ENCODE measurements at regions not wholly inside any gene's neighbourhood (a gene's known extent, or its start where the extent isn't known, plus 50 kb on each side); places are given as distances from the start of the nearest gene placed in this dataset.

DNA sequence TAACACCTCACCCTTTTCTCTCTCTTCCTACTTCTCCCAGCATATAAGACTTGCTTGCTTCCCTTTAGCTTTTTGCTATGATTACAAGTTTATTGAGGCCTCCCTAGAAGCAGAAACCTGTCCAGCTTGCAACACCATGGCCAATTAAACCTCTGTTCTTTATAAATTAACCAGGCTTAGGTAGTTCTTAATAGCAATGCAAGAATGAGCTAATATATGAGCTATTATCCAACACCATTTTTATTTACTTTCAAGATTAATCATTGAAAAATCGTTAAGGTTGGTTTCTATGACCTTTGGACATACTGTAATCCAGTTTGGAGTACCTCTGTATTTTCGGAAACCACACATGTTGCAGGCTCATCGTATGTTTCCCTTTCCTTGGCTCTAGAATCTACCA is 643.1 kb downstream of the ZPLD1 start:
- in situ Hi-C loops (cut with MboI), result no loop called here
- Histone ChIP-seq H3K4me1 (ENCODE audit: control insufficient read depth, insufficient read depth, low read length) (no peaks in the 10 kb centered on the region), H3K4me3 (no peak overlapping the region), H3K9me3 (replicated peaks; ENCODE audit: control insufficient read depth, insufficient read depth, low read length) (no peaks in the 10 kb centered on the region), H3K9ac (ENCODE audit: control insufficient read depth, insufficient read depth, low read length) (no peak overlapping the region), H3K27ac (ENCODE audit: control insufficient read depth, insufficient read depth) (no peak overlapping the region), H3K4me2 (ENCODE audit: control insufficient read depth, insufficient read depth) (no peak overlapping the region), H4K20me1 (ENCODE audit: control insufficient read depth, insufficient read depth) (no peaks in the 10 kb centered on the region), H3K36me3 (ENCODE audit: control insufficient read depth in 2 of 2, insufficient read depth in 2 of 2, low read length in 1 of 2) (no peaks in the 10 kb centered on the region), H3K27me3 (replicated peaks in 1 of 2; ENCODE audit: control insufficient read depth in 2 of 2, insufficient read depth in 2 of 2, low read length in 1 of 2) (no peaks in the 10 kb centered on the region), H3K79me2 (ENCODE audit: control insufficient read depth, insufficient read depth, low read length) (no peaks in the 10 kb centered on the region), H2AFZ (ENCODE audit: control insufficient read depth, low read depth, low read length) (no peak overlapping the region)
- RAD21 ChIA-PET (ENCODE audit: unreplicated experiment), result no interaction called here
- intact Hi-C loops (cut with micrococcal nuclease; ENCODE audit: unreplicated experiment), result no loop called here
- no peak for ATAC-seq
- POLR2A ChIA-PET, result no interaction called here
- SMC1A ChIA-PET (ENCODE audit: uncharacterized antibody, unreplicated experiment), result no interaction called here
- CTCF ChIA-PET, result no interaction called here
- TF ChIP-seq SMAD5 (IDR thresholded peaks at IDR 0.05; ENCODE audit: low read depth) (no peak), KAT2A (conservative IDR thresholded peaks at IDR 0.05; ENCODE audit: control insufficient read depth, low read depth, low read length) (no peak)
- TF ChIP-seq, protein P1, sequence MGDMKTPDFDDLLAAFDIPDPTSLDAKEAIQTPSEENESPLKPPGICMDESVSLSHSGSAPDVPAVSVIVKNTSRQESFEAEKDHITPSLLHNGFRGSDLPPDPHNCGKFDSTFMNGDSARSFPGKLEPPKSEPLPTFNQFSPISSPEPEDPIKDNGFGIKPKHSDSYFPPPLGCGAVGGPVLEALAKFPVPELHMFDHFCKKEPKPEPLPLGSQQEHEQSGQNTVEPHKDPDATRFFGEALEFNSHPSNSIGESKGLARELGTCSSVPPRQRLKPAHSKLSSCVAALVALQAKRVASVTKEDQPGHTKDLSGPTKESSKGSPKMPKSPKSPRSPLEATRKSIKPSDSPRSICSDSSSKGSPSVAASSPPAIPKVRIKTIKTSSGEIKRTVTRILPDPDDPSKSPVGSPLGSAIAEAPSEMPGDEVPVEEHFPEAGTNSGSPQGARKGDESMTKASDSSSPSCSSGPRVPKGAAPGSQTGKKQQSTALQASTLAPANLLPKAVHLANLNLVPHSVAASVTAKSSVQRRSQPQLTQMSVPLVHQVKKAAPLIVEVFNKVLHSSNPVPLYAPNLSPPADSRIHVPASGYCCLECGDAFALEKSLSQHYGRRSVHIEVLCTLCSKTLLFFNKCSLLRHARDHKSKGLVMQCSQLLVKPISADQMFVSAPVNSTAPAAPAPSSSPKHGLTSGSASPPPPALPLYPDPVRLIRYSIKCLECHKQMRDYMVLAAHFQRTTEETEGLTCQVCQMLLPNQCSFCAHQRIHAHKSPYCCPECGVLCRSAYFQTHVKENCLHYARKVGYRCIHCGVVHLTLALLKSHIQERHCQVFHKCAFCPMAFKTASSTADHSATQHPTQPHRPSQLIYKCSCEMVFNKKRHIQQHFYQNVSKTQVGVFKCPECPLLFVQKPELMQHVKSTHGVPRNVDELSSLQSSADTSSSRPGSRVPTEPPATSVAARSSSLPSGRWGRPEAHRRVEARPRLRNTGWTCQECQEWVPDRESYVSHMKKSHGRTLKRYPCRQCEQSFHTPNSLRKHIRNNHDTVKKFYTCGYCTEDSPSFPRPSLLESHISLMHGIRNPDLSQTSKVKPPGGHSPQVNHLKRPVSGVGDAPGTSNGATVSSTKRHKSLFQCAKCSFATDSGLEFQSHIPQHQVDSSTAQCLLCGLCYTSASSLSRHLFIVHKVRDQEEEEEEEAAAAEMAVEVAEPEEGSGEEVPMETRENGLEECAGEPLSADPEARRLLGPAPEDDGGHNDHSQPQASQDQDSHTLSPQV (IDR thresholded peaks at IDR 0.05), result no peak
- WGBS (ENCODE audit: insufficient coverage, insufficient replicate concordance, low lambda C conversion rate, missing lambda C conversion rate), result 18% methylated on average over 3 of the region's 3 CpGs
- no TSS peak for BruUV-seq (replicated peaks)
- DNase-seq (ENCODE audit: low read depth, low spot score), result no peak
- no peak for FAIRE-seq

DNA sequence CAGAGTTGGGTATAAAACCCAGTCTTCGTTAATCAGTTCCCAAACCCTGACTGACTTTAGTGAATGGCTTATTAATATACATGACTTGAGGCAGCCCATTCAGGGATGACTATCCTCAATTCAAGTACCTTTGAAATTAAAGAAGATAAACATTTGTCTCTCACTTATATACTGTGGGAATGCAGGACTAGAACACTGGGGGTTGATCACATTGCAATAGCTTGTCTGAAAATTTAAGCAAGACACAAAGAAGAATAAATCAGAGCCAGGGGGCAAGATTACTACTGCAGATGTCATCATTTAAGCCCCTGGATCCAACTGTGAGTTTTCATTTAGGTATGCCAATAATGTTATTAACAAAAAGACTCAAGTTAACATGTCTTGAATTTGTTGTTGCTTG is 647.7 kb downstream of the ZPLD1 start:
- in situ Hi-C loops (cut with MboI), result no loop called here
- no peak overlapping the region for H2AFZ ChIP-seq (ENCODE audit: control insufficient read depth, low read depth, low read length)
- ChIA-PET CTCF (no interaction called here), POLR2A (no interaction called here), RAD21 (ENCODE audit: unreplicated experiment) (no interaction called here), SMC1A (ENCODE audit: uncharacterized antibody, unreplicated experiment) (no interaction called here)
- H3K27me3 ChIP-seq (replicated peaks in 1 of 2; ENCODE audit: control insufficient read depth in 2 of 2, insufficient read depth in 2 of 2, low read length in 1 of 2), result no peaks in the 10 kb centered on the region
- no peaks in the 10 kb centered on the region for H3K36me3 ChIP-seq (ENCODE audit: control insufficient read depth in 2 of 2, insufficient read depth in 2 of 2, low read length in 1 of 2)
- no peak for DNase-seq (ENCODE audit: low read depth, low spot score)
- no peak overlapping the region for H3K4me2 ChIP-seq (ENCODE audit: control insufficient read depth, insufficient read depth)
- 10% methylated on average over 1 of the region's 1 CpG for WGBS (ENCODE audit: insufficient coverage, insufficient replicate concordance, low lambda C conversion rate, missing lambda C conversion rate)
- H3K79me2 ChIP-seq (ENCODE audit: control insufficient read depth, insufficient read depth, low read length), result no peaks in the 10 kb centered on the region
- no peaks in the 10 kb centered on the region for H3K9me3 ChIP-seq (replicated peaks; ENCODE audit: control insufficient read depth, insufficient read depth, low read length)
- no peak for FAIRE-seq
- intact Hi-C loops (cut with micrococcal nuclease; ENCODE audit: unreplicated experiment), result no loop called here
- no peaks in the 10 kb centered on the region for H4K20me1 ChIP-seq (ENCODE audit: control insufficient read depth, insufficient read depth)
- no peaks in the 10 kb centered on the region for H3K4me1 ChIP-seq (ENCODE audit: control insufficient read depth, insufficient read depth, low read length)
- no peak for ATAC-seq
- no TSS peak for BruUV-seq (replicated peaks)
- H3K9ac ChIP-seq (ENCODE audit: control insufficient read depth, insufficient read depth, low read length), result no peak overlapping the region
- H3K27ac ChIP-seq (ENCODE audit: control insufficient read depth, insufficient read depth), result no peak overlapping the region
- H3K4me3 ChIP-seq, result no peak overlapping the region
- TF ChIP-seq, protein P2, sequence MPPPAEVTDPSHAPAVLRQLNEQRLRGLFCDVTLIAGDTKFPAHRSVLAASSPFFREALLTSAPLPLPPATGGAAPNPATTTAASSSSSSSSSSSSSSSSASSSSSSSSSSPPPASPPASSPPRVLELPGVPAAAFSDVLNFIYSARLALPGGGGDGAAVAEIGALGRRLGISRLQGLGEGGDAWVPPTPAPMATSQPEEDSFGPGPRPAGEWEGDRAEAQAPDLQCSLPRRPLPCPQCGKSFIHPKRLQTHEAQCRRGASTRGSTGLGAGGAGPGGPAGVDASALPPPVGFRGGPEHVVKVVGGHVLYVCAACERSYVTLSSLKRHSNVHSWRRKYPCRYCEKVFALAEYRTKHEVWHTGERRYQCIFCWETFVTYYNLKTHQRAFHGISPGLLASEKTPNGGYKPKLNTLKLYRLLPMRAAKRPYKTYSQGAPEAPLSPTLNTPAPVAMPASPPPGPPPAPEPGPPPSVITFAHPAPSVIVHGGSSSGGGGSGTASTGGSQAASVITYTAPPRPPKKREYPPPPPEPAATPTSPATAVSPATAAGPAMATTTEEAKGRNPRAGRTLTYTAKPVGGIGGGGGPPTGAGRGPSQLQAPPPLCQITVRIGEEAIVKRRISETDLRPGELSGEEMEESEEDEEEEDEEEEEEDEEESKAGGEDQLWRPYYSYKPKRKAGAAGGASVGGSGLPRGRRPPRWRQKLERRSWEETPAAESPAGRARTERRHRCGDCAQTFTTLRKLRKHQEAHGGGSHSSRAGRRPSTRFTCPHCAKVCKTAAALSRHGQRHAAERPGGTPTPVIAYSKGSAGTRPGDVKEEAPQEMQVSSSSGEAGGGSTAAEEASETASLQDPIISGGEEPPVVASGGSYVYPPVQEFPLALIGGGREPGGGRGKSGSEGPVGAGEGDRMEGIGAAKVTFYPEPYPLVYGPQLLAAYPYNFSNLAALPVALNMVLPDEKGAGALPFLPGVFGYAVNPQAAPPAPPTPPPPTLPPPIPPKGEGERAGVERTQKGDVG (CRISPR knock-in tag; IDR thresholded peaks at IDR 0.05), result no peak
- TF ChIP-seq WRNIP1 (IDR thresholded peaks at IDR 0.05; ENCODE audit: borderline replicate concordance, low read depth, low read length) (no peak), BACH1 (IDR thresholded peaks at IDR 0.05; ENCODE audit: borderline replicate concordance) (no peak), SIN3A (IDR thresholded peaks at IDR 0.05; ENCODE audit: low read depth, low read length) (no peak), JUND (IDR thresholded peaks at IDR 0.05; ENCODE audit: low read depth, low read length) (no peak), POU2F2 (IDR thresholded peaks at IDR 0.05; ENCODE audit: borderline replicate concordance, low read depth, low read length) (no peak), KLF5 (IDR thresholded peaks at IDR 0.05; ENCODE audit: partially characterized antibody) (no peak), SIX5 (IDR thresholded peaks at IDR 0.05; ENCODE audit: low read depth, low read length, severe bottlenecking) (no peak)
